CD4-positive, alpha-beta memory T cell (primary cell): ENCODE measurements at regions not wholly inside any gene's neighbourhood (a gene's known extent, or its start where the extent isn't known, plus 50 kb on each side); places are given as distances from the start of the nearest gene placed in this dataset.
"Not testable (repeated sequence)": the region's sequence is repeated elsewhere in the genome, so short reads cannot be mapped to it uniquely, and the experiment has no call there.

Source experiments
- CTCF ChIA-PET: fragments of 350-600 bp; sonication (Branson Sonifier 250); formaldehyde crosslinking; loops from one replicate; lab custom pipeline; 2021; ENCODE audit warnings: inconsistent platforms; ENCODE audit not compliant: partially characterized antibody; lab: Charles Lee
- POLR2A ChIA-PET: fragments of 350-600 bp; sonication (Branson Sonifier 250); formaldehyde crosslinking; loops from one replicate; lab custom pipeline; 2021; ENCODE audit not compliant: partially characterized antibody; lab: Charles Lee
- DNase-seq, 5 donors: peaks; one replicate each; pipeline versions ENCODE4 v3.0.0 to v3.0.0-alpha.2; 2020 to 2022; ENCODE audit warnings: mixed read lengths in 1 of 5
- H3K27ac ChIP-seq: one replicate; pipeline ENCODE4 v1.7.0; 2013; ENCODE audit warnings: low read depth, low read length
- H3K27me3 ChIP-seq: 2 replicates; pipeline ENCODE4 v1.7.0; 2013; ENCODE audit warnings: mild to moderate bottlenecking, low read length, moderate library complexity; ENCODE audit not compliant: insufficient read depth
- H3K36me3 ChIP-seq: 2 replicates; pipeline ENCODE4 v1.7.0; 2013; ENCODE audit warnings: mild to moderate bottlenecking, low read length, moderate library complexity; ENCODE audit not compliant: insufficient read depth
- H3K4me1 ChIP-seq: 2 replicates; pipeline ENCODE4 v1.7.0; 2013; ENCODE audit warnings: mild to moderate bottlenecking, low read length, moderate library complexity; ENCODE audit not compliant: insufficient read depth
- H3K4me3 ChIP-seq, 2 donors: one replicate each; pipeline ENCODE4 v1.7.0; 2013; ENCODE audit warnings: low read length in 2 of 2, mild to moderate bottlenecking in 1 of 2
- H3K9me3 ChIP-seq, 2 donors: one replicate each; pipeline ENCODE4 v1.7.0; 2013; ENCODE audit warnings: low read length in 2 of 2, control low read depth in 1 of 2; ENCODE audit not compliant: control insufficient read depth in 1 of 2
- H3K27ac Mint-ChIP-seq, 7 donors: one replicate each; pipeline ENCODE4 v1.8.0; 2020 to 2021; ENCODE audit warnings: mixed read lengths in 7 of 7, mild to moderate bottlenecking in 6 of 7, inconsistent platforms in 3 of 7, moderate library complexity in 3 of 7
- H3K27me3 Mint-ChIP-seq, 2 donors: one replicate each; pipeline ENCODE4 v1.8.0; 2020 to 2021; ENCODE audit warnings: mixed read lengths in 2 of 2
- H3K36me3 Mint-ChIP-seq, 2 donors: one replicate each; pipeline ENCODE4 v1.8.0; 2020 to 2021; ENCODE audit warnings: mixed read lengths in 2 of 2, inconsistent platforms in 1 of 2, mild to moderate bottlenecking in 1 of 2
- H3K4me1 Mint-ChIP-seq, 4 donors: one replicate each; pipeline ENCODE4 v1.8.0; 2020 to 2021; ENCODE audit warnings: mixed read lengths in 4 of 4, mild to moderate bottlenecking in 1 of 4
- H3K4me3 Mint-ChIP-seq, 8 donors: one replicate each; pipeline ENCODE4 v1.8.0; 2020 to 2021; ENCODE audit warnings: mixed read lengths in 8 of 8, mild to moderate bottlenecking in 7 of 8, moderate library complexity in 6 of 8, inconsistent platforms in 3 of 8
- H3K9me3 Mint-ChIP-seq, 8 donors: one replicate each; pipeline ENCODE4 v1.8.0; 2020 to 2021; ENCODE audit warnings: mixed read lengths in 8 of 8, mild to moderate bottlenecking in 5 of 8, inconsistent platforms in 3 of 8, moderate library complexity in 1 of 8
- intact Hi-C: fragments of 100-400 bp; cut with micrococcal nuclease; formaldehyde crosslinking; loops from one replicate; pipeline ENCODE4 v1.15.1; 2023

- no peaks in the 10 kb centered on the region for H3K4me1 Mint-ChIP-seq
- ChIA-PET CTCF (no interaction called here), POLR2A (no interaction called here)
- H3K27me3 Mint-ChIP-seq, result peaks cover 0 to 2% of the 10 kb centered on the region in 2 donors
- H3K27ac Mint-ChIP-seq, result no peak overlapping the region
- H3K4me3 Mint-ChIP-seq, result no peak overlapping the region
- peaks cover 0 to 4% (median 0%) of the 10 kb centered on the region in 8 donors for H3K9me3 Mint-ChIP-seq
- no peaks in the 10 kb centered on the region for H3K36me3 ChIP-seq
- no peak overlapping the region for H3K27ac ChIP-seq
- no peaks in the 10 kb centered on the region for H3K36me3 Mint-ChIP-seq
- no peak overlapping the region for H3K4me3 ChIP-seq
- DNase-seq, result no peak
- intact Hi-C loops, result no loop called here
- H3K27me3 ChIP-seq, result no peaks in the 10 kb centered on the region
- no peaks in the 10 kb centered on the region for H3K4me1 ChIP-seq
- H3K9me3 ChIP-seq, result no peaks in the 10 kb centered on the region
These were observed 171.5 kb upstream of the NANOGP8 start for GRCh38 chr15:35256551-35256950.

DNA sequence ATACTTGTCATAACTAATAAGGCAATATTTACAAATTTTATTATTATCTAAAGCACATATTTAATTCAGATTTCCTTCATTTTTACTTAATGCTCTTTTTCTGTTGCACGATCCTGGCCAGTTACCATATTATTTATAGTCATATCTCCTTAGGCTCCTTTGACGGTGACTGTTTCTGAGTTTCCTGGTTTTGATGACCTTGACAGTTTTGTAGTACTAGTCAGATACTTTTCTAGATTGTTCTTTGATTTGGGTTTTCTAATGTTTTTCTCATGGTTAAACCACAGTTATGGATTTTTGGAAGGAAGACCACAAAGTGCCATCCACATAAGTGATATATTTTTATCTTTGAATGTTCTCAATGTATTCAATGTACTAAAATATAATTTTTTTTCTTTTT lies 171.0 kb upstream of the NANOGP8 start:
- Mint-ChIP-seq H3K4me1 (no peaks in the 10 kb centered on the region), H3K36me3 (no peaks in the 10 kb centered on the region), H3K27me3 (peaks cover 0 to 2% of the 10 kb centered on the region in 2 donors), H3K9me3 (peaks cover 0 to 4% (median 0%) of the 10 kb centered on the region in 8 donors), H3K4me3 (no peak overlapping the region), H3K27ac (no peak overlapping the region)
- Histone ChIP-seq H3K36me3 (no peaks in the 10 kb centered on the region), H3K4me1 (no peaks in the 10 kb centered on the region), H3K9me3 (no peaks in the 10 kb centered on the region), H3K27ac (no peak overlapping the region), H3K27me3 (no peaks in the 10 kb centered on the region), H3K4me3 (no peak overlapping the region)
- ChIA-PET CTCF (no interaction called here), POLR2A (no interaction called here)
- intact Hi-C loops, result no loop called here
- DNase-seq, result no peak

- DNase-seq, H3K27me3 Mint-ChIP-seq, POLR2A ChIA-PET, H3K4me1 ChIP-seq, H3K27me3 ChIP-seq, intact Hi-C loops, H3K9me3 Mint-ChIP-seq, H3K4me3 Mint-ChIP-seq, H3K36me3 Mint-ChIP-seq, H3K9me3 ChIP-seq, H3K27ac Mint-ChIP-seq, H3K27ac ChIP-seq, H3K4me3 ChIP-seq, H3K4me1 Mint-ChIP-seq, CTCF ChIA-PET, H3K36me3 ChIP-seq: not testable (repeated sequence)
These were observed 169.8 kb upstream of the NANOGP8 start for GRCh38 chr15:35254908-35255307.

DNA sequence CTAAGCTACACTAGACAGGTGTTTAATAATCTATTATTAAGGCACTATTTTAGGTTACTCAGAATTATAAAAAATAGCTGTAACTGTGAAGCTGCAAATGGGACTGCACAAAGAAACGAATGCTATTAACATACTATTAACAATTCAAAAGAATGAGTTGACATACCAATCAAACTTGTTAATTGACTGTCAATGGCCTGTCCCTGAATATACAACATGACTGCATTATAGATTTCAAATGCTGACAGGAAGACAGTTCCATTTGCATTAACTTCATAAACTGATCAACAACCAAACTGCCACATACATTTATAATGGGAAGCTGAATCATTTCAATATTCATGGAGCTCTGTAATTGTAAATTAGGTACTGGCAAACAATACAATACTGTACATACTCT lies 169.0 kb upstream of the NANOGP8 start:
- intact Hi-C loops, result no loop called here
- no peak overlapping the region for H3K27ac ChIP-seq

DNA sequence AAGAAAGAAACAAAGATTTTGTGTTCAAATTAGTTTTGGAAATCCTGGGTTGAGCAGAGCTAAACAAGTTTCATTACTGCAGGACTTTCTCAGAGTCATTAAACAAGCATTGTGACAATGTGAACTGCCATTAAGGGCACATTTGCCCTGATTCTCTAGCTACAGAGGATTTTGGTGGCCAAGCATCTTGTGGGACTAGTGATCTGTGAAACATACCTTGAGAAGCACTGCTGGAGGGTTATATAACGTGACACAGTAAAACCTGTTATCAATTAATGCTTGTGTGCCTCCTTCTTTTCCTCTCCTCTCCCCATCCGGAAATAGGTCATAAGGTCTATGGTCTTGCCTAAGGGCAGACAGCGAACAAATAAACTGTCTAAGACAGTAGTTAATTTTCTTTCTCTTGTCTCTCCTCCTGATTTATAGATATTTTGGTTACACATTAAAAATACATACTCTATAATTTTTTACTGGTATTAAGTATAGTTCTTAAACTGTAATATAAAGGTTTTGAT lies 167.3 kb upstream of the NANOGP8 start:
- Histone ChIP-seq H3K9me3 (no peaks in the 10 kb centered on the region), H3K4me3 (no peak overlapping the region), H3K4me1 (no peaks in the 10 kb centered on the region), H3K36me3 (no peaks in the 10 kb centered on the region), H3K27me3 (no peaks in the 10 kb centered on the region), H3K27ac (no peak overlapping the region)
- Mint-ChIP-seq H3K9me3 (peaks cover 0 to 3% (median 0%) of the 10 kb centered on the region in 8 donors), H3K27ac (no peak overlapping the region), H3K36me3 (no peaks in the 10 kb centered on the region), H3K27me3 (no peaks in the 10 kb centered on the region), H3K4me1 (no peaks in the 10 kb centered on the region), H3K4me3 (no peak overlapping the region)
- POLR2A ChIA-PET, result no interaction called here
- intact Hi-C loops, result no loop called here
- no peak for DNase-seq
- CTCF ChIA-PET, result no interaction called here

More for the DNA sequence above, 169.0 kb upstream of the NANOGP8 start:
- DNase-seq, result no peak
- ChIA-PET POLR2A (no interaction called here), CTCF (no interaction called here)
- Histone ChIP-seq H3K4me1 (no peaks in the 10 kb centered on the region), H3K4me3 (no peak overlapping the region), H3K27me3 (no peaks in the 10 kb centered on the region), H3K36me3 (no peaks in the 10 kb centered on the region), H3K9me3 (no peaks in the 10 kb centered on the region)
- Mint-ChIP-seq H3K27ac (no peak overlapping the region), H3K4me1 (no peaks in the 10 kb centered on the region), H3K27me3 (no peaks in the 10 kb centered on the region), H3K9me3 (peaks cover 0 to 3% (median 0%) of the 10 kb centered on the region in 8 donors), H3K4me3 (no peak overlapping the region), H3K36me3 (no peaks in the 10 kb centered on the region)

GRCh38 chr15:35247150-35247549 lies 162.1 kb upstream of the NANOGP8 start:
- no peak overlapping the region for H3K4me3 Mint-ChIP-seq
- CTCF ChIA-PET, result no interaction called here
- POLR2A ChIA-PET, result no interaction called here

GRCh38 chr15:35246451-35246850 lies 161.4 kb upstream of the NANOGP8 start:
- Histone ChIP-seq H3K4me3 (no peak overlapping the region), H3K27ac (no peak overlapping the region), H3K9me3 (no peaks in the 10 kb centered on the region), H3K27me3 (no peaks in the 10 kb centered on the region), H3K36me3 (no peaks in the 10 kb centered on the region), H3K4me1 (no peaks in the 10 kb centered on the region)
- CTCF ChIA-PET, result no interaction called here
- Mint-ChIP-seq H3K27me3 (no peaks in the 10 kb centered on the region), H3K36me3 (no peaks in the 10 kb centered on the region), H3K9me3 (peaks cover 0 to 3% (median 0%) of the 10 kb centered on the region in 8 donors), H3K27ac (no peak overlapping the region), H3K4me3 (no peak overlapping the region), H3K4me1 (no peaks in the 10 kb centered on the region)
- DNase-seq, result no peak
- intact Hi-C loops, result no loop called here
- POLR2A ChIA-PET, result no interaction called here

More at GRCh38 chr15:35247150-35247549, 162.1 kb upstream of the NANOGP8 start:
- Histone ChIP-seq H3K4me3 (no peak overlapping the region), H3K27me3 (no peaks in the 10 kb centered on the region), H3K27ac (no peak overlapping the region), H3K36me3 (no peaks in the 10 kb centered on the region), H3K9me3 (no peaks in the 10 kb centered on the region), H3K4me1 (no peaks in the 10 kb centered on the region)
- no peaks in the 10 kb centered on the region for H3K4me1 Mint-ChIP-seq
- no peak for DNase-seq
- peaks cover 0 to 3% (median 0%) of the 10 kb centered on the region in 8 donors for H3K9me3 Mint-ChIP-seq
- H3K27me3 Mint-ChIP-seq, result no peaks in the 10 kb centered on the region
- H3K27ac Mint-ChIP-seq, result no peak overlapping the region
- H3K36me3 Mint-ChIP-seq, result no peaks in the 10 kb centered on the region
- intact Hi-C loops, result no loop called here

DNA sequence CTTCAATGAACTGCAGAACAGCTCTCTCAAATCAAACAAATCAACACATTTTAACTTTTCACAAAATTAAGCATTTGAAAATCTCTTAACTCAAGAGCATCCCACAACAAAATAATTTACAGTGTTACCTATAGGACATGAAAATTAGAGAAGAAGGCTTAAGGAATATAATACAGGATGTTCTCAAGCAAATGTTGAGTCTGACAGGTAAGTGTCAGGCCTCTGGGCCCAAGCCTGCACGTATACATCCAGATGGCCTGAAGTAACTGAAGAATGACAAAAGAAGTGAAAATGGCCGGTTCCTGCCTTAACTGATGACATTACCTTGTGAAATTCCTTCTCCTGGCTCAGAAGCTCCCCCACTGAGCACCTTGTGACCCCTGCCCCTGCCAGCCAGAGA lies 160.6 kb upstream of the NANOGP8 start:
- H3K4me1 Mint-ChIP-seq, DNase-seq, POLR2A ChIA-PET, H3K36me3 ChIP-seq, intact Hi-C loops, H3K4me1 ChIP-seq, H3K4me3 ChIP-seq, CTCF ChIA-PET, H3K27me3 Mint-ChIP-seq, H3K27me3 ChIP-seq, H3K36me3 Mint-ChIP-seq, H3K27ac ChIP-seq, H3K27ac Mint-ChIP-seq, H3K9me3 ChIP-seq, H3K4me3 Mint-ChIP-seq, H3K9me3 Mint-ChIP-seq: not testable (repeated sequence)
